ENCODE measurements at regions not wholly inside any gene's neighbourhood (a gene's known extent, or its start where the extent isn't known, plus 50 kb on each side); places are given as distances from the start of the nearest gene placed in this dataset.
"Not testable (repeated sequence)": the region's sequence is repeated elsewhere in the genome, so short reads cannot be mapped to it uniquely, and the experiment has no call there.

DNA sequence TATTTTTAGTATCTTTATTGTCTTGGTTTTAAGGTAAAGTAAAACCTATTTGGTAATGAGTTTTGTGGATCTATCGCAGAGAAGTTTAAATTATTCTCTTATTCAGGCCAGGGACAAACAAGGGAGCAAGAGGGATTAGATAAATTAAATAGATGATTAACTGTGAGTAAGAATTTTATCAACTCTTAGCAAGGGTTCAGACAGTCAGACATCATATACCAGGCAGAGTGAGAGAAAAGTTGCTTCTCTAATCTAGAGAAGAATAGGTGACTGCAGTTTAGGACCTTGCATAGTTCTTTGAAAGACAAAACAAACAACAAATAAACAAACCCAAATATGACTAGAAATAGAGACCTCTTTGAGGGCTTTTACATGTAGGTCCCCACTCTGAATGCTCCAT, 840.2 kb upstream of the GOT2 start:
- no peak for DNase-seq

DNA sequence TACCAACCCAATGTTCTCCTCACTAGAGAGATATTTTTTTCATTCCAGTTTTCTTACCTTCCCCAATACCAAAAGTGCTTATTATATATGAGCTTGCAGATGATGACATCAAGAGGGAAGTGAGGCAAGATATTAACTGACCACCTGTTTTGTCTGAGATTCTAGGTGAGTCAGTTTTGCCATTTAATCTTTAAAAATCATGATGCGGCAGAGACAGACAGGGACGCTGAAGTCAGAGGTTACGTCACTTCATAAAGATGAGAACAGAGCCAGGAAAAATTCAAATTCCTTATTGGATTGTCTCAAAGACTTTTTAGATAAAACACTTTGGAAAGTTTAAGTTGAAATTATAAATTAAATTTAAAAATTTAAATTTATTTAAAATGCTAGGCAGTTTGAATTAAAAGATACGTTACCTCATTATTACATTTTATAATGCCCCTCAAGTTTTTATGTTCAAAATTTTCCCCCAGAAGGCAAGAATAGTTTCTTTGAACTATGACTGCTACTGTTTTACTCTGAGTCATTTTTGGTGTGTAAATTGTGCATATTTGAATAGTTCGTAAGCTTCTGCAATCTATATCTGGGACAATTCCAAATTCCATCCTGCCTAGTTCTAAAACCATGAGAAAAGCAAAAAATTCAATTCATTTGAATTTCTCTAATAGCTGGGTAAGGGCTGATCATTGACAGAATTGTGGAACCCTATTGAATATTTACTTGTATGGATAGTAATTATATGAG, 839.6 kb upstream of the GOT2 start:
- DNase-seq = no peak

DNA sequence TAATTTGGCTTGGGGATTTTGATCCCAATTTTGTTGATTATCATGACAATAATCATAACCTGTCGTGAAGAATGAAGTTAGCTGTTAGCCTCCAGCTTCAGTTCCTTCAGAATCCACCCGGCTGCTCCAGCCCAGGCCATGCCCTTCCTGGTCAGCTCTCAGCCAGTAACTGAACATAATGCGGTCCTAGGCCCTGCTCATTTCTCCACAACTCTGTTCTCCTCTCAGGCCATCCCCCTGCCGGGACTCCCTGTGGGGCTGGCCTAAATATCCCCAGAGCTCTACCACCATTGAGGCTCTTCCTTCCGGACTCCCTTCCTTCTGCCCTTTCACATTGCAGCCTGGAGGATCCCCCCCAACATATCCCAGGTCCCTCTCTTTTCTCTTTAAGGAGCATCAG, 833.4 kb upstream of the GOT2 start:
- DNase-seq = no peak

DNA sequence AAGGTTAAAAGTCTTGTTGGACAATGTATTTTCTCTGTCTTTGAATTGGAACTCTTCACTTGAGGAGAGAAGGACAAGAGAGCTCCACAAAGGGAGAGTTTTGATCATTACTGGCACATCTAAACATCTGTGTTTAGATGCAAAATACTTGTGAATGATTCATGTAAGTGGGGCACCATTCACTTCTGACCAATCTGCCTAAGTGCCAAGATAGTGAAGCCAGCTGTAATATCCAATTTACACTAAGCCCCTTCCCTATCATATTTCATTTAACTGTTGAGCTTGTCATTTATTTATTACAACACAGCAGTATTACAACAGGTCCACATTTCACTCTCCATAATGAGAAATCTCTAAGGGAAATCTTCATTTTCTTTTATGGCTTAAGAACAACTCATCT, 832.3 kb upstream of the GOT2 start:
- DNase-seq = no peak

DNA sequence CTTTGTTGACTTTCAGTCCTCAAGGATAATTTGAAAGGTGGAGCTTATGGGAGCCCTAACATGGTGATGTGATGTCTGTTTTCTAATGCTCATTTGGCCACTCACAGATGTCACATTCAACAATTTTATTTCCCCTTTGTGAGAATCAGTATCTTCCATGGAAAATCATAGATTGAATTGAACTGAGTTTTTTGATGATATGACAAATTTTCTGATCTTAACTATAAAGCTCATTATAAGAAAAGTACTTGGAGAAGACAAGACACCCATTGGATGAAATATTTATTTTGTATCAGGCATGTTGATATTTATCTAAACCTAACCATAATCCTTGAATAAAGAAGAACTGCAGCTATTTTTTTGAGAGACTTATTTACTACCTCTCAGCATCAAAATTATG, 824.6 kb upstream of the GOT2 start:
- DNase-seq = no peak

DNA sequence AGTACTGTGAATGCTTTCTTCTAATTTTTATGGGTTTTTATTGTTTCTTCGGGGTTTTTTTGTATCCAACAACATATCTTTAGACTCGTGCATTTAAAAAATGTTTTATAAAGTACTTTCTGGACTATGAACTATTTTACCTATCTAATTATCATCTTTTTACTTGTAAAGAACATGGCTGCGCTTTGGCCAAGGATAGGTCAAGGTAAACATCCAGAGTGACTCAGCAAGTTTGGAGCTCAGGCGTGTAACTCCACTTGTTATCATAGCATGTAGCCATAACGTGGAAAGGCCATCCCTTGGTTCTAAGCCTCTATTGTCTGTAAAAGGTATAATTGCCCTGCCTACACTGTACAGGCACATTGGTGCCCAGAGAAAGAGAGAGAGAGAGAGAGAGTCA, 818.0 kb upstream of the GOT2 start:
- DNase-seq = no peak

DNA sequence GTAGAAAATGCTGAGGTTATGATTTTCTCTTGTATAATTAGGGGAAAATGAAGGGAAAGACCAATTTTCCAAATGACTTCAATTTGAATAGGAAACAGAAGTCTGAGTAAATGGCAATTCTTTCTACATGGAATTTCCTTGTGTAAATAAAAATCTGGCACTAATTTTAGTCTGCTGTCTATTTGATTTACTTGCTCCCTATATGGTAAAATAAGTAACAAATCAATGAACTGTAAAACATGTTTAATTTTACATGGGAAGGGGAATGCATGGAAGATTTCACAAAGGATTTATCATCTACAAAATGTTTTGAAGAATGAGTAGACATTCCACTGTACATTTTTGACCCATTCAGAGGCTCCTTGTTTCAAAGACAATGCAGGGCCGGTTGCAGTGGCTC, 811.6 kb upstream of the GOT2 start:
- DNase-seq = no peak

DNA sequence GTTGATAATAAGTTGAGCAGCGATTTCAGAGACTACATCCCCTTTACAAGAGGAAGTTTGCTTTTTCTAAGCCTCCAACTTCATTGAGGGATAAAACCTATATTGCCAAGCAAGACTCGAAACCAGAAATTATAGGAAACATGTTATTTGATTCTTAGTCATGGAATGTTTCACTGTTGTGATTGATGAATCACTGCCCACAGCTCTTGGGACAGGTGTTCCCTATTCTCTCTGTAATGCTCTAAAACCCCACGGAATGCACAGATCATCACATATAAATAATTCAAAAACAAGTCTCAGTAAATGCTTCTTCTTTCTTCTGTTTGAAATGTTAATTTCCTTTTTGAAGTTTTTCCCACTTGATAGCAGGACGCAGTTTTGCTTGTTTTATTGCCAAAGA, 809.5 kb upstream of the GOT2 start:
- DNase-seq = no peak

DNA sequence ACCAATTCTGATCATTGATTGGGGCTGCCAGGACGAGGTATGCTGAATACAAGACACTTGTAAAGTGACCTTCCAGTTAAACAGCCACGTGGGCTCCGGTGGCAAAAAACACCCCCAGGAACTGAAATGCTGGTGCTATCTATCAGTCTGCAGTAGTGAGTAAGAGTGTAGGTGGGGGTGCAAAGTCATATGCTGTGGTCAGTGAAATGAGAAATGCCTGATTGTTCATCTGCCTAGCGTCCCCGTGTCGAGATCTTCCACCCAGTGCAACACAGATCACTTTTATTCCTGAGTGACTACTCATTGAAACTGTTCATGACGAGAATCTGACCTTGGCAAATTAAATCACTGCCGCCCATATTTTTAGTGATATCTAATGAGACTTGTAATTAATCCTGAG, 806.5 kb upstream of the GOT2 start:
- DNase-seq = no peak

DNA sequence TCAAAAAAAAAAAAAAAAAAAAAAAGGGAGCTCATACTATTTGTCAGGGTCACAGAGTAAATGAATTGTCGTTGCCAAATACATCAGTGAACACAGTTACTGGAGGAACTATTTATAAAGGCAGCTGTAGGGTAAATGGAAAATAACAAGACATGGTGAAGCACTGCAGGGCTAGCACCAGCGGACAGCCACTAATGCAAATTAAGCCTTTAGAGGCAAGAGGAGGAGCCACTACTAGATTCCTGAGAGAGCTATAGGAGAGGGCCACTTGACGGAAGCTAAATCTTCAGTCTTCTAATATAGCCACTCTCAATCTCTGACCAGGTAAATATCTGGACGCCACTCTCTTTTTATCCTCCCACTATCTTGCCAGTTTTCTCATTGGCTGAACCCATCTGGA, 801.2 kb upstream of the GOT2 start:
- no peak for DNase-seq

DNA sequence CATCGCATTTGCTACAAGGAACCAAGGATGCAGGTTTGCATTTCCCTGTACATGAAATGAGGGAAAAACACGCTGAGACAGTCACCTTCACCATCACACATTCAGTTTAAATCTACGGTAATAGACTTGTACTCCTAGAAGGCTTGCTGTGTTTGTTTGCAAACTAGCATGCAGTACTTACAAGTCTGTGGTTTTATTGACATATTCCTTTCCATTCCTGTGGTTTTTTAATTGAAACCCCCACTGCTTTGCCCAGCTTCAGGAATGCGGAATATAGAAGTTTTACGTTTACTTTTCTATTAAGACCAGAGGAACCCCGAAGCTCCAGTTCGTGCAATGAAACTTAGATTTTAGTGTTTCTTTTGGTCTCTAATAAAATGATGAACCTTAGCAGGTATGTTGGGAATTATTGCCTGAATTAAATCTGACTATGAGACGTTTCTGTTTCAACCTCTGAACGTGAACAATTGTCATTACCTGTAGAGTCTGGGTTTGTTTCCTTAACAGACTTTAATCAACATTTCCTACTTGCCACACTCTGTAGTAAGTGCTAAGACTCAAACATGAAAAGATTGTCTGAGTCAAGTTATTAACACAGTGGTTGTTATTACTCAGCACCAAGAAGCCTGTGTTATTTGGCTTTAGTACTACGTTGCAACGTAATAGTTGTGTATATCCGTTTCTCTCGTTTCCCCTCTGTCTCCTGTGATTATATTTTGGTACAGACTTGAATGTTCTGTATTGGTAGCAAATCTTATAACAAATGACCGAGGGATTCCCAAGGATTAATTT, 793.3 kb upstream of the GOT2 start:
- no peak for DNase-seq

DNA sequence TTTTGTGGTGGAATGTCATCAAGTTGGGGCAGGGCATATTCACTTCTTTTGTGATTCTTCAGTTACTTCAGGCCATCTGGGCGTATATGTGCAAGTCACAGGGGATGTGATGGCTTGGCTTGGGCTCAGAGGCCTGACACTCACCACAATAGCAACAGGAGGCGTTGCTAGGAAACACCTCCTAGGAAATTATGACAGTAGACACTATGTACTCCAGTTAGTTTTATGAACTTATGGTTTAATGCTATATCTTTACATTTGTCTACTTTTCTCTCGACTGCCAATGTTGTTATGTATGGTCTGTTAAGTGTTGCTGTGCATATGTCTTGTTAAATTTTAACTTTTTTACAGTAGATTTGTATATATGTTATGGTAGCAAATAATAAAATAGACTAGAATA, 788.7 kb upstream of the GOT2 start:
- no peak for DNase-seq

DNA sequence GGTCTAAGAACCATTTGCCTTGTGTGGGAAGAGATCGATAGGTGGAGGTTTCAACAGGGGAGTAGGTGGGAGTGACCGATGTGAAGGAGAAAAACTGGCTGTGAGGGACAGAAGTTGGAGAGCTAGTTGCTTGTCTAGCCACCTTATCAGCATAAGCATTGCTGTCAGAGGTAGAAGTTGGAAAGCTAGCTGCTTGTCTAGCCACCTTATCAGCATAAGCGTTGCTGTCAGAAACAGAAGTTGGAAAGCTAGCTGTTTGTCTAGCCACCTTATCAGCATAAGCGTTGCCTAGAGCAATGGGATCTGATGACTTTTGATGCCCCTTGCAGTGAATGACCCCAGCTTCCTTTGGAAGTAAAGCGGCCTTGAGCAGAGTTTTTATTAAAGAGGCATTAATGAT, 784.6 kb upstream of the GOT2 start:
- DNase-seq = not testable (repeated sequence)

DNA sequence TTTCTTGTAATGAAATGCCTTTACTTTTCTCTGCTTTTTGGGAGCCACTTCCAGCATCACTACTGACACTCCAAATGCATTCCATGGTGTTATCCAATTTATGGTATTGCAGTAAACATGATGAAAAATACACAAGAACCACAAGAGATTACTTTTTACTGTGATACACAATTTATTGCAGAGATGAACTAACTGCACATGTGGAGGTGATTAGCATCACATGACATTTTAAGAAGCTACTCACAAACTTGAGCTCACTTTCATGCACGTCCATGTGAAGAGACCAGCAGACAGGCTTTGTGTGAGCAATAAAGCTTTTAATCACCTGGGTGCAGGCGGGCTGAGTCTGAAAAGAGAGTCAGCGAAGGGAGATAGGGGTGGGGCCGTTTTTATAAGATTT, 780.5 kb upstream of the GOT2 start:
- no peak for DNase-seq

DNA sequence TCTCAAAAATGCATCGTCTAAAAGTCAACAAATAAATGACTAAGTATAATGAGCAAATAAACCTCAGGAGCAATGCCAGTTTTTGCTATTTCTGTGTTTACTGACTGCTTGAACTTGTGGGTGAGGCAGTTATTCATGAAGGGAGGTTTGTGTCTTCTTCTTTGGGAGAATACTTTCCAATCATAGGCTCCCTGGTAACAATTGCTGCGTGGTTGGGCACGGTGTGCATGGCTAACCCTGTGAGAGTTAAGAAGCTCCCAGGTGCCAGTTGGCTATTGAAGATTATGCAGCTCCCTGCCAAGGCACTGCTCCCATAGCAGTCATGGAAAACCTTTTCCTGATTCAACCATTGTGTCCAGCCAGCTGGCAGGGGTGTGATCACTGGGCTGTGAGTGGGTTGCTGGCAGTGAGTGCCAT, 775.9 kb upstream of the GOT2 start:
- no peak for DNase-seq

DNA sequence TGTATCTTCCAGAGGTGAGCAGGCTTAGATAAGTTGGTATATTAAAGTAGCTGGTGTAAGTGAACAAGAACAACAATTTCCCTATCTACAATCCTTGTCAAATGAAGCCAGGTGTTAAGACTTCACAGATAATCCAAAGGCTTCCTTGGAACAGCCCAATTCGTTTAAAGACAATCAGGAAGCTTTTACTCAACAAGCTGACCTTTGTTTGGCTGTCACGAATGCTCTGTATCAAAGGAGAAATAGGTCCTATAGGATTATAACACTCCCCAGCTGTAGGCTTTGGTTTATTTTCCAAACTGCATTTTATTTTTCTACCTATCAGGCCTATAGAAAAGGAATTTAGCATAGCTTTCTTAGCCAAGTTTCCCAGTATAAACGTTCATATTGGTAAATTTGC, 766.5 kb upstream of the GOT2 start:
- DNase-seq = no peak

DNA sequence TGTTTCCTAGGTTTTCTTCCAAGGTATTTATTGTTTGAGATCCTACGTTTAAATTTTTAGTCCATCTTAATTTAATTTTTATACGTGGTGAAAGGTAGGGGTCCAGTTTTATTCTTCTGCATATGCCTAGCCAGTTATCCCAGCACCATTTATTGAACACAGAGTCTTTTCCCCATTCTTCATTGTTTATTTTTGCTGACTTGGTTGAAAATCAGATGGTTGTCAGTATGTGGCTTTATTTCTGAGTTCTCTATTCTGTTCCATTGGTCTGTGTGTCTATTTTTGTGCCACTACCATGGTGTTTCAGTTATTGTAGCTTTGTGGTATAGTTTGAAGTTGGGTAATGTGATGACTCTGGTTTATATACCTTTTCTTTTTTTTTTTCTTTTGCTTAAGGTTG, 753.0 kb upstream of the GOT2 start:
- no peak for DNase-seq

DNA sequence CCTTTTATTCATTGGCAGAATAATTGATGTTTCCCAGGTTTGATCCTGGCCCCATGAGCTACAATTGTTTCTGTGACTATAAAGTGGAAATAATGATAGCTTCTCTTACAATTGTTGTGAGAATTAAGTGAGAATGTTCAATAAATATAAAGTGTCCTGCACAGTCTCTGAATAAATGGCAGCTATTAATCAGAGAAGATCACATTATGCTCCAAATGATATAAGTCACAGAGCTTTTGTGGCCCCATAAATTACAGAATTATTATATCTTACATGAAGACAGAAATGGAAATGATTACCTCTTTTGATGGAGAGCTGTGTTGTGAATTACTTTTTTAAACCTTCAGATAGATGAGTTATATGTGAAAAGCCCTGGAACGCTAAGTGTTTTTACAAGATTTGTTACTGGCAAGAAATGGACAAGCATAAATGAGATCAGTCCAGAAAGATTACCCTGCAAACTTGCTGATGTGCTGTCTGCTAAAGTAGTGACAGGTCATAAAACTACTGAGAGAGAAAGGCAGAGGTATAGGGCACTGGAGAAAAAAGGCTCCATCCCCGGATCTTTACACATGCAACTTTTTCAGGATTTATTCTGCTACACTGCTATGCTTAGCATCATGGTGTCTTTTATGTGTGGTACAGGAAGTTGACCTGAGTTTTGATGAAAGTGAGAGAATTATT, 750.9 kb upstream of the GOT2 start:
- no peak for DNase-seq

DNA sequence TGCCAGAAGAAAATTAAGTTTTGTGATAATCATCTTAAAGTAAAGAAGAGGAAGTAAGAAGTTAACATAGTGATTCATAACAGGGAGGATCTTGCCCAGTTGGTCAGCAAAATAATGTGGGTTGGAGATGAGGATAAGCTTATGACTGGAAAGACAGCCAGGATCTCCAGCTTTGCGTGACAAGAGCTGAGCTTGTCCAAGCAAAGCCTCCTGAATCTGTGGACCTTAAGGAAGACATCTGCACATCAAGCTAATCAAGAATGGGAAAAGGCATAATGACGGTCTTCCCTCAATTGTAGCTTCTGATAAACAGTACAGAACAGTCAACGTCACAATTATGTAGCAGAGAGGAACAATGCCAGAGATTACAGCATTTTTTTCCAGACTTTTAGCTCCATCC, 744.7 kb upstream of the GOT2 start:
- DNase-seq = no peak

DNA sequence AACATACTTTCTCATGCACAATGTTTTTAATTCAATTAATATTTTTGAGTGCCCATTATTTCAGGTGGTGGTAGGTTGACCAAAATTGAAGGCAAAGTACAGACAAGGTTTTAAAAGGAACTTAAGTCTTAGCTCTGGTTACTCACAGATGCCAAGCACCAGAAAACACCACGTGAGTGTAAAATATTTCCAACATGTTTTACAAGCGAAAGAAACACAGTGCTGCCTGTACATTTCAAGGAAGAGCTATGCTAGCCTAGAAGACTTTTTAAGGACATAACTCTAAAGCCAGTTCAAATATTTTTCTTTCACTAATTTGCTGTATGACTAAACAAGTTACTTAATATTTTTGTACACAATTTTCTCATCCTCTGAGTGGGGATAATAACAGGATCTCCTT, 736.4 kb upstream of the GOT2 start:
- no peak for DNase-seq

DNA sequence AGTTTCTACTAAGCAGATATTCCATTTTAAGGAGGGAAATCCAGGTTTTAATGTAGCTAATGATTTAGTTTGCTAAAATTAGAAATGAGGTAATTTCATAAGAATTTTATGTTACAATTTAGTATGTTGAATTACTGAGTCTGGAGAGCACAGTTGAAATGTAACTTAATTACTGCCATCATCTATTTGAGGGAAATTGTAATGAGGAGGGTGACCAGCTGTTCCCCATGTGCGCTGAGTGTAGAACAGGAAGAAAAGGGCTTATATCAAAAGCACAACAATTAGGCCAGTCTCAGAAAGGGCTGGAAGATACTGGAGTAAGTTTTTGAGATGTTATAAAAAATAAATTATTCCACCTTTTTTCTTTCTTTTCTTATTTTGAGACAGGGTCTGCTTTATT, 735.1 kb upstream of the GOT2 start:
- no peak for DNase-seq

DNA sequence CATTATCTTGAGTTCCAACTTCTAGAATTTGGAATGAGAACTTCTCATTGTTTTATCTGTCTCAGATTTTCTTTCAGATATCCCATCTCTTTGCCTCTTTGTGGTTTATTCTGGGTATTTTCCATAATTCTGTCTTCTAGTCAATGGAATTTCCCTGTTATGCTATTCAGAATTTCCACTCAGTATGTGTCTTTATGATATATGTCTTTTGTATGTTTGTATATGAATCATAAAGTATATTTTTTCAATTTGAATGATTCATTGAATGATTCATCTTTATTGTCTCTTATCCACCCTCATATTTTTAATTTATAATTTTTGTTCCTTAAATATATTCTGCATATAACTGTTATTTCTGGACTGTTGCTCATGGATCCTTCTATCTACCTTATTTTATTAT, 729.7 kb upstream of the GOT2 start:
- DNase-seq = no peak

DNA sequence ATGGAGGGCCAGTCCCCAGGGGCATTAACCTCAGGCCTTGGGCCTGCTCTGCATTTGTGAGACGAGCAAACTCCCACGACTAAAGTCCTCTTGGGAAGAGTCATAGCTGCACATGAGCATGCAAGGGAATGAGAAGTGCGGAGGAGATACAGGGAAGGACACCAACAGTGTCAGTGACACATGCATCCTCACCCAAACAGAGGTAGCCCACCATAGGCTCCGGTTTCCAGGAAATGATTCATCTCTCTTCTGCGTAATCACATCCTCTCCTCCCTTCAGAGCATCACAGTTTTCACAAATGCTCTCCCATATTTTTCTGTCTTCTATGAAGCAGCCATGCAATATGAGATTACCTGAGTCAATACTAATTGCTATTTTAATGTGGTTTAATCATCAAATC, 725.7 kb upstream of the GOT2 start:
- no peak for DNase-seq

DNA sequence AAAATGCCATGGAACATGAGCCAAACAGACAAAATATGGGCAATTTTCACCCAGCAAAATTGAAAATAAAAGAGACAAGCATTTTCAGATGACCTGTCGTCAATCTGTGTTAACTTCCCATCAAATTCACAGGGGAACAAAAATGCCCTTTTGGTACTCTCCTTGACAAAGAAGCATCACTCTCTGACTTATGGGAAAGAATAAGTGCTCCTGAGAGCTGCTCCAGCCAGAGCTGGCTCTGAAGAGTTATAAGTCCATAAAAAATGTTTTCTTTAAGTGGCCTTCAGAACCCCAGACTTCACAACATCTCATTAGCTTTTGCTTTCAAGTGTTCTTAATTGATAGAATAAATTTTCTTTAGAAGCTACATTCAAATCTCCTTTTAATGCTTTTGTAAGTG, 721.4 kb upstream of the GOT2 start:
- DNase-seq = no peak

All from SIG-M5 (cell line).